ENCODE measurements at regions not wholly inside any gene's neighbourhood (a gene's known extent, or its start where the extent isn't known, plus 50 kb on each side); places are given as distances from the start of the nearest gene placed in this dataset.
"Not testable (repeated sequence)": the region's sequence is repeated elsewhere in the genome, so short reads cannot be mapped to it uniquely, and the experiment has no call there.

DNA sequence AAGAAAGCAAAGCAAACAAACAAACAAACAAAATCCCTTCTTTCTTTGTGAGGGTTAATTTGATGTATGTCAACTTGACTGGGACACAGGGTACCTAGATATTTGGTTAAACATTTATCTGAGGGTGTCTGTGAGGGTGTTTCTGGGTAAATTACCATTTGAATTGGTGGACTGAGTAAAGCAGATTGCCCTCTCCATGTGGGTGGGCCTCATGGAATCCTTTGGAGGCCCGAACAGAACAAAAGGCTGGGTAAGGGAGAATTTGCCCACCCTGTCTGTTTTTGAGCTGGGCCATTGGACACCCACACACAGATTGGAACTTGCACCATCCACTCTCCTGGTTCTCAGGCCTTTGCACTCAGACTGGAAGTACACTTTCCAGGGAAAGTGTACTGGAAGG is 628.8 kb upstream of the CITED2 start:
- DNase-seq, result no peak

DNA sequence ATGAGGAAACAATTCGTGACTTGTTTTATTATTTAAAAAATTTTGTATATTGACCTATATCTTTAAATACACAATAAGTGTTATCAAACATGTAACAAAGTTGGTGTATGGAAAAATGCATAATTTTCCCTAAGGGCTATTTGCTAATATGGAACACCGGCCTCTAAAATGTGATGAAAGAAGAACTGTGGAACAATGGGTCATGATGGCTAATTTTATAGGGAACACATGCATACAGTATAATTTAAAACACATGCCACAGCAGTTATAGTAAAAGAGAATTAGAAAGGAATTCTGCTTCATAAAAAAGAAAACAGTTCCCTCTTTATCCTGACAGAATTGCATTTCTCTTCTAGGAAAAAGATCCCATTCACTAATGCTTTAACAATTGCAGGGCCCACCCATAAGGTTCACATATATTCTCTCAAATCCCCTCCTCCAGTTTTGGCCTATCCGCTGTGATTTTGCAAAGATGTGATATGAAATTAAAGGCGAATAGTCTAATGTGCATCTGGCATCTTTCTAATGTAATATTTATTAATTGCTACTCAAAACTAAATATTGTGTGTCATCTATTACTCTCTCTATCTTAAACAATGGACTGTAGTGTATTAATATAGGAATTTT is 628.1 kb upstream of the CITED2 start:
- DNase-seq, result no peak

DNA sequence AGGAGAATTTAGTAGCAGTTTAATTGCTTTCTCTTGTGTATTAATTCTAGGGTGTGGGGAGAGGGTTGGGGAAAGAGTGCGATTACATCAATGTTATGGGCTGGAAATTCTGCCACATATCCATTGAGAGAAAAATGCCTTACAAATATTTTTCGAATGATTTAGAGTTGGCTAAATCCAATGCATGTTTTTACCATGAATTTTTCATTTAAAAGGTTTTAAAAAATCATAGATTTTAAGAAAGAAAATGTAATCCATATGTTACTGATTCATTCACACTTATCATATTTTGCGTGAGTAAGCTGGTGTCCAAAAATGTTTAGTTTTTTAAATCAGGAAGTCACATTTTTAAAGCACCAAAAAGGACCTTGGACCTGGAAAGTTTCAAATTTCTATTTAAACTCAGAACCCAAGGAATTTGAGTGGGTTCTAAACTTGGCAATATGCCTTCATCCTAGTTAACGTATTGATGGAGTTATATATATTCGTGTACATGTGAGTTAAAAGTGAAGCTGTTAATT is 627.4 kb upstream of the CITED2 start:
- DNase-seq, result no peak

DNA sequence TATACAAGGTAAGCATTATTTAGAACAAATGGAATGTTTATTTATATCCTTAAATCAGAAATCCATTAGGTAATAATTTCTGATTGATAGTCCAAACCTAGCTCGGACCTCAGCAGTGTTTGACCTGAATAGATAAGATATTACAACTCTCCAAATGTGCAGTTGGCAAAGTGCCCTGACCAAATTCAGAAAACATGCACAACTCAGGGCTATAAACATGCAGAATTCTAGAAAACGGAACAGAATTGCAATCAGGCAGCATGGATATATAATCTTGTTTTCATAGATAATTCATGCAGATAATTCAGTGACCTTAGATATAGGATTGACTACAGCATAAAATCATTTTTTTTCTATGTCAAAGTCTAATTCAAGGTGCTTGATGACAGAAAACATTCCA is 626.6 kb upstream of the CITED2 start:
- no peak for DNase-seq

DNA sequence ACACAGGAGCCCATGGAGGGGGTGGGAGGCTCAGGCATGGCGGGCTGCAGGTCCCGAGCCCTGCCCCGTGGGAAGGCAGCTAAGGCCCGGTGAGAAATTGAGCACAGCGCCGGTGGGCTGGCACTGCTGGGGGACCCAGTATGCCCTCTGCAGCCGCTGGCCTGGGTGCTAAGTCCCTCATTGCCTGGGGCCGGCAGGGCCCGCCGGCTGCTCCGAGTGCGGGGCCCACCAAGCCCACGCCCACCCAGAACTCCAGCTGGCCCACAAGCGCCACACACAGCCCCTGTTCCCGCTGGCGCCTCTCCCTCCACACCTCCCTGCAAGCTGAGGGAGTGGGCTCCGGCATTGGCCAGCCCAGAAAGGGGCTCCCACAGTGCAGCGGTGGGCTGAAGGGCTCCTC is 625.2 kb upstream of the CITED2 start:
- not testable (repeated sequence) for DNase-seq

DNA sequence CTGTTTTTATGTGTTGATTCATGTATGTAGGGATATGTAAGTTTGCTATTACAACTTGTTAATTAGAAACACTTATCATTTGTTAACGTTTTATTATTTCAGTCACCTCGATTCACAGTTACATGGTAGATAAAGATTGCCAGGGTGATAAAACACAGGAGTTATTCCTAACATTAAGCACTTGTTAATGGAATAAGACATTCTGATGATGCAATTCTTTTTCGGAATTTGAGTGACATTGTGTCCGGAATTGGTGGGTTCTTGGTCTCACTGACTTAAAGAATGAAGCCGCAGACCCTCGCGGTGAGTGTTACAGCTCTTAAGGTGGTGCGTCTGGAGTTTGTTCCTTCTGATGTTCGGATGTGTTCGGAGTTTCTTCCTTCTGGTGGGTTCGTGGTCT is 624.0 kb upstream of the CITED2 start:
- not testable (repeated sequence) for DNase-seq

DNA sequence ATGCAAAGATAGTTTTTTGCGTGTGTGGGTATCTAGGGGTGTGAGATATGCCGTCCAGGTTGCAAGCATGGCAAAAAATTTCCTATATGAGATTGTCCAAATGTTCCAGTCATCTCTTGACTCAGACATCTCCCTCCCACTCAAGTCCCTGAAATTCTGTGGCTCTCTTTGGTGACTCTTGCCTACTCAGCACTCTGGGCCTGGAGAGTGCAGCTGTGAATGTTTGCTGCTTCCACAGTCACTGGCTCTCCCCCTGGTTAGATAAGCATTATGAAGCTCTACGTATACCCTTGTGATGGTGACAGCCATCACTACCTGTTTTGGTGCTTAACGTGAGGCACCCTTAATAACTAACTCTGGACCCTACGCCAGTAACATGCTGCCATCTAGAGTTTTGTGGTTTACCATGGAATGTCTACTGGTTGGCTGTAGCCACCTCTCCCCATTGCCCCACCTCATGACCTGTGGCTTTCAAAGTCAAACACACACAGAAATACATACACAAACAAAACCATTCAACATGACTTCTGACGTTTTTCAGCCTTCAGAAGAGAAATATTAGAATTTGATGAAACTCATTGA is 621.9 kb upstream of the CITED2 start:
- no peak for DNase-seq

DNA sequence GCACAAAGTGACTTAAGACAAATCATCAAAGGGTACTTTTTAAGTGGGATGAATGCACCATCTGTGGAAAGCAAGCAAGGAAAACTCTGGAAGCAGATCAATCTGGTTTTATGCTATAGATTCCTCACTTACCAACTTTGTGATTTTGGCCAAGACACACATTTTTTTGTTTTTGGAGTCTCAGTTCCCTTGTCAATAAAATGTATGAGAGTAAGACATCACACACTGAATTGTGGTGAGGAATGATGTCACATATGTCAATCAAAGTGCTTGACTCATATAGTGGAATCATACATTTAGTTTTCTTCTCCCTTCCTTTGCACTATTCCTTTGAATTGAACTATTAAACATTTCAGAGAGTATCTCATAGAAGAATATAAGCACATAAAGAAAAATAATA is 620.5 kb upstream of the CITED2 start:
- no peak for DNase-seq

DNA sequence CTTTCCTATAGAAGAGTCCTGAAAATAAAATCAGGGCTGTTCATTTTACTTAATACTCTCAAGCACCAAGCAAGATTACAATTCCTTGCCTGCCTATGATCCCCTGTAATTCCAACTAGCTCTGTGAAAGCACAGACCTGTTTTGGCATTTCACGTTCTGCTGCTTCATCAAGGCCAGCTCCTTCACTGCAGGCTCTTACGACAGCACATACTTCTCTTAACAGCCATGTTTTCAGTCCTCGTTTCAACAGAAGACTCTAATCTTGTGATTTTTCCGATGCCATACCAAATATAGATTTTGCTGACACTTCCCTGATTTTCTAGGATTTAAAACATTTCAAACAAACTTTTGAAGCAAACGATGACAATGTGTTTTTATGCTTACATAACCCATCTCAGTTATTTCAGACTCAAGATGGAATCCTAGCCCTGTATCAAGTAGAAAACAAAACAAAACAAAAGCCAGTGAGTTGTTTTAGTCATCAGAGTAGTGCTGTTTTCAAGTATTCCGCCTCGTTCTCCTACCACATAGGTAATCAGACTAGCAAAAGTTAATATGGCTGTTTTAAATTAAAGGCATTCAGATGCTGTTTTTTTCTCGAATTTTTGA is 616.5 kb upstream of the CITED2 start:
- DNase-seq, result no peak

DNA sequence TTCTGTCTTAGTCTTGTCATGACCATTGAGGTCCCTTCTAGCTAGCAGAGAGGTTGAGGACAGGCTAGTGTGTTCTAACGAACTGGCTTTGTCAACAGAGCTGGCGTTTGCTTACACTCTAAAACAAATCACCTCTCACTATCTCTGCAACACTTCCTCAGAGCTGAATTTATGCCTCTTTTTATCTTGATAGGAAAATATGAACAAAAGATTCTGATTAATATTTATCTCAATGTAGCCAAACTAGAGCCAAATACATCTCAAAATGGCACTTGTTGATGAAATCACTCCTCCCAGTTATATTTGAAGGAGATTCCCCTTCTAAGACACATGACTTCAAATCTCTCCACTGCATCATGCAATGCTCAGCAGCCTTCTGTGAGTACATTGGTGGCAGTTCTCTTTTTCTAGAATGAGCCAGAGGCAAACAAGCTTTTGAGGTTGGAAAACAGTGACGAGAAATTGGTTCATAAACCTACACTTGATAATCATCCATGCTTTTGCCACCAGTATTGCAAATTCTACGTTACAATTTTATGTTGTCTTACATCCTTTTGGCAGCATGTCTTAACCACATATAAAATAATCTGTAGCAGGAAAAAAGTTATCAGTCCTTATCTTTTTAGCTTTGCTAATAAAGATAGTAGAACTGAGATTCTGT is 615.7 kb upstream of the CITED2 start:
- no peak for DNase-seq

DNA sequence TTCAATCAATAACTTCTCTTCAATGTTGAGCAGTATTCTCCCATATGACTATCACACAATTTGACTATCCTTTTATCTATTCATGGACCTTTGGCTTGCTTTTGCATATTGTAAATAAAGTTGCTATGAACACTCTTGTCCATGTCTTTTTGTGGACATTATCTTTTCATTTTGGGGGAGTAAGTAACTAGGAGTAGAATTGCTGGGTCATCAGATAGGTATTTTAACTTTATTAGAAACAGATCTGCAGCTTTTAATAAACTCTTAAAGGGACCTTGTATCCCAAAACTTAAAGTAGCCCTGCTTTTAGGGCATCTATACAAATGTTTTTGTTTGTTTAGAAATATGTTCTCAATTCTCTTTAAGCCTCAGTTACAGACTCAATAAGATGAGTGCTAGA is 614.2 kb upstream of the CITED2 start:
- no peak for DNase-seq

DNA sequence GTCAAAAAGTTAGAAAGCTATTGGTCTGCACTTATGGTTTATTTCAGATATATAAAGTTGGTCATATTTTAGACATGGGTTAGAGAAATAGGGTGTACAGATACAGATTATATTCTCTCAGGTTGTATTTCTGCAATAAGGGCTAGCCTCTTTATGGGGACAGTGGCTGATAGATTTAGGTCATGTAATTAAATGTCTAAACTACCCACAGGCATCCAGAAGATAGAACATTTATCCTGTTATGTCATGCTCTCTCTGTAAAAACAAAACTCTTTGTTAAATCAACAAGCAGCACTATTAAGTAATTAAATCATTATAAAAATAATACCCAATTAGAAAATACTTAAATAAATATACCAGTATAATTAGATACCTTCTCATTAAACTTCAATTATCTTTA is 612.6 kb upstream of the CITED2 start:
- no peak for DNase-seq

DNA sequence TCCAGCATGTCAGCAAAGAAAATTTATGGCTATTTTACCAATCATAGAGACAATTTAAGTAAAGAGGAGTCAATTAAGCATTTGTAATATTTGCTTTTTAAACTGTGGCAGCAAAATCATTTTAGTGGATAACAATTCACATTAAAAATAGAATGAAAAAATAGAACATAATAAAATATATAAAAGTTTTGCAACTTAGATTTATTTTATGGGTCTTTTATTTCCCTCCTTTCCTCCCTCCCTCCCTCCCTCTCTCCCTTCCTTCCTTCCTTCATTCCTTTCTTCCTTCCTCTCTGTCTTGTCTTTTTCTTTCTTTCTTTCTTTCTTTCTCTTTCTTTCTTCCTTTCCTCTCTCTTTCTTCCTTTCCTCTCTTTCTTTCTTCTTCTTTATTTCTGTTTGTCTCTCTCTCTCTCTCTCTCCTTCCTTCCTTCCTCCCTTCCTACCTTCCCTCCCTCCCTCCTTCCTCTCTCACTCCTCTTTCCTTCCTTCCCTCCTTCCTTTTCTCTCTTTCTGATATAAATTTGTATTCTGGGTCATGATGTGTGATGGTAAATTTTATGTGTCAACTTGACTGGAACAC is 610.9 kb upstream of the CITED2 start:
- DNase-seq, result no peak

DNA sequence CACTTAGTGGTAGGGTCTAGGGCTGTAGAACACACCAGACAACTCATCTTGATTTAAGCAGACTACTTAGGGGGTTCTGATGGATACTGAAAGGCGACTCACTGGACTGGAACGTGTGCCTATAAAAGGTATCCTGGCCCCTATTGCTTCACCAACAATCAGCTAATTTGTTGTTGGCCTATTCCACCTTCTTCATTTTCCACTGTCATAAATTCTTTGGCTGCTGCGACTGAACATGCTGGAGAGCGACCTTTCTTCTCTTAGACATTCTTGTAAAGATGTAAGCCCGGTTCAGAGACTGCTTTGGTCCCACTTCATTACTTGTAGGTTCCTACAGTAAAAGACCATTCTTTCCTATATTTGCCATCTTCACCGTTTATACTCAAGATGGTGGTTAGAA is 609.9 kb upstream of the CITED2 start:
- DNase-seq, result no peak

DNA sequence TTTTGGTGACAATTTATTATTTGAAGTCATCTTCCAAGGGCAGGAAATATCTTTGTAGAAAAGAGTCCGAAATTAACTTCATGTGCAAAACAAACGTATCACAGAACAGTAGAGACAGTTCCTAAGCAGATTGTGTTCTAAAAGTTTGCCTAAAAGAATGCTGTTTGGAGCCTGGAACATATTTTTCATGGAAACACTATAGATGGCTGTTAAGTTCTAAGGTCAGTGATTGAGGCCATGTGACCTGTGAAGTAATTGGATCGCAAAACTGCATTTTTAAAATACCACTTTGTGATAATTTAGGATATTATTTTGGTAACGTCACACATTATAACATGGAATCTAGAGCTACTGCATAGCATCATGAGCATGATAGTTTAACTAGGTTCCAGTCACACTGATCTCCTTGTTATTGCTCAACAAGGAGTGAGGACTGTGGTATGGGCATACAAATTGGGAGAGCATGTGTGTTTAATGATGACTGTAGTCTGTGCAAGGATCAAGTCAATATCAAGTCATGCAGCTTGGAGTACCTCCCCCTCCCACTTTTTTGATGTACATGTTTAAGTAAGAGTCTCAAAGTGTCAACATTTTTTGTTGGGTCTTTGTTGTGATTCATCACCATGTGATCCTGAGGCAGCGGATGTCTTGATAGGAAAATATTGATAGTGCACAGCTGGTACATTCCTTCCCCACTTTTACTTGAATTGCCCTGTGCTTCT is 609.3 kb upstream of the CITED2 start:
- DNase-seq, result no peak

DNA sequence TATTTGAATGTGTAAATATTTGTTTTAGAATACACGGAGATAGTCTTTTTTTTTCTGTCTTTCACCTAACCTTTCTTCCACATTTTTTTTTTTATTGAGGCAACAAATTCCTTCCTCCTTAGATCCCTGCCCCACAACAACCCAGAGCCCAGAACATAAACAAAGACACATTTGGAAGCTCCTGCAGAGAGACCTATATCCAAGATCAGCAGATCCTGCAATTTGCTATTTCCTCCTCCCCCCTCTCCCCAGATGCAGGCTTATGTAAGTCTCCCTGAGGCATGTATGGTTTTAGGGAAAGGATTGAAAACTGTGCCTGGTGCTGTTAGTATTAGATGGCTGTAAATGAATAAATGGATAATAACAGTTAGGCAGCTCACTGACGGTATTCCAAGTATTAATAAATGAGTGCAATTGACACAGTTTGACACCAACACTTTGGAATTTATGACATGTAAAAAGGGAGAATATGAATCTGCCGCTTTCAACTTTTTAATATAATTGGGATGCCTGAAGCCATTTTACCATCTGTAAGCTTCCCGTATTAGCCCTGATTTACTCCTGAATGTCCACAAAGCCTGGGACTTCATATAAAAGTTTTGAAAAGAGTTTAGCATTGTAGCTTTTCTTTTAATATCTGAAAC is 608.3 kb upstream of the CITED2 start:
- DNase-seq, result no peak

DNA sequence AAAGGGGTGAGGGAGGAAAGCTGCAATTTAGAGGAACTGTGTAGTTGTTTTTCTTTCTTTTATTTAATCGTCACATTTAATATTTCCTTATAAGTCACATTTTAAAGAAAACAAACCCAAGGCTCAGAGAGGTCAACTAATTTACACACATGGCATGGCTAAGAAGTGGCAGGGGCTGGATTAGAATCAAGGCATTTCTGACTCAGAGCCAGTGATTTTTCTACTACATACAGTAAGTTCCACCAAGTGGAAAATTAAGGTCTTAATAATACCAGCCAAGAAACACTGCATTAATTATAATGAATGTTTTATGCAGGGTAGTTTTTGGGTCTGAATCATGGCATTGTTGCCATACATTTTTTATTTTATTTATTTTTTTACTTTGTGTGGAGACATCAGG is 607.7 kb upstream of the CITED2 start:
- DNase-seq, result no peak

DNA sequence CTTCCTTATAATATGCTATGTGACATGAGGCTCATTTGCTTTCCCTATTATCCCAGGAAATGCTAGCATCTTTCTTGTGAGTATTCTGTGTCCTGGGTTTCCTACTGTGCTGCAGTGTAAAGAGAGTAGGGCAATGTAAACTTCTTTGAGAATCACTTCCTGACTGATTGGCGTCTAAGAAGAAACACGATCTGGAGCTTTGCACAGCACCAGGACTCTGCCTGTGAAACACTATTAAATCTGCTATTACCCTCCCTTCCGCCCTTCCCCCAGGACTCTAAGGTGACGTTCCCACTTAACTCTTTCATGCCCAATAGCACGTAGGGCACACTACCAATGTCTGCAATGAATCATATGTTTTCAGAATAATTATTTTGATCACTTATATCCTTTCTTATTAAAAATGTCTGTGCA is 607.3 kb upstream of the CITED2 start:
- no peak for DNase-seq

DNA sequence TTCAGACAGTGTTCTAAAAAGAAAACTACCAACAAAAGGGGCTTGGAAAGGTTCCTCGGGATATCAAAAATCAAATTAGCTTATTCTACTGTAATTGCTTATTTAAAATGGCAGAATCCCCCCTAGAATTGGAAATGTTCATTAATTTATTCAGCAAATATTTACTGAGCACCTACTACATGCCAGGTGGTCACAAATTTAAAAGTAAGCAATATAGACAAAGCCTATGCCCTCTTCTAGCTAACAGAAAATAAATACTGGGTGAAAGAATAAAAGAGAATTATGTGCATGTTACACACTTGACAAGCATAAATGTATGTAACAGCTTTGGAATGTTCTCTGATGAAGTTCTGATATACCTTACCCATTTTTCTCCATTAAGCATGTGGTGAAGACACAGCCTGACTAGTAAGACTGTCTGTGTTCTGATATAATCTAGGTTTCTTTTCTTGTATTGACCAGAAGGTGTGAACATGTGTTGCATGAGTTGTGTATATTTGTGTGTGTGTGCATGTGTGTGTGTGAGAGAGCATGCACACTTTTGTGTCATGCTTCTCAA is 606.7 kb upstream of the CITED2 start:
- no peak for DNase-seq

DNA sequence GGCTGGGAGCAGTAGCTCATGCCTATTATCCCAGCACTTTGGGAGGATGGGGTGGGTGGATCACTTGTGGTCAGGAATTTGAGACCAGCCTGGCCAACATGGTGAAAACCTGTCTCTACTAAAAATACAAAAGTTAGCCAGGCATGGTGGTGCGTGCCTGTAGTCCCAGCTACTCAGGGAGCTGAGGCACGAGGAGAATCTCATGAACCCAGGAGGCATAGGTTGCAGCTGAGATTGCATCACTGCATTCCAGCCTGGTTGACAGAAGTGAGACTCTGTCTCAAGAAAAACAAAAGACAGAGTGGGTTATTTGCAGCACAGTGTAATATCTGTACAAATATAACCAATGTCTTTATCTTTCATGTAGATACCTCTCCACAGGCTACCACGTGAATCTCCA is 606.2 kb upstream of the CITED2 start:
- not testable (repeated sequence) for DNase-seq

DNA sequence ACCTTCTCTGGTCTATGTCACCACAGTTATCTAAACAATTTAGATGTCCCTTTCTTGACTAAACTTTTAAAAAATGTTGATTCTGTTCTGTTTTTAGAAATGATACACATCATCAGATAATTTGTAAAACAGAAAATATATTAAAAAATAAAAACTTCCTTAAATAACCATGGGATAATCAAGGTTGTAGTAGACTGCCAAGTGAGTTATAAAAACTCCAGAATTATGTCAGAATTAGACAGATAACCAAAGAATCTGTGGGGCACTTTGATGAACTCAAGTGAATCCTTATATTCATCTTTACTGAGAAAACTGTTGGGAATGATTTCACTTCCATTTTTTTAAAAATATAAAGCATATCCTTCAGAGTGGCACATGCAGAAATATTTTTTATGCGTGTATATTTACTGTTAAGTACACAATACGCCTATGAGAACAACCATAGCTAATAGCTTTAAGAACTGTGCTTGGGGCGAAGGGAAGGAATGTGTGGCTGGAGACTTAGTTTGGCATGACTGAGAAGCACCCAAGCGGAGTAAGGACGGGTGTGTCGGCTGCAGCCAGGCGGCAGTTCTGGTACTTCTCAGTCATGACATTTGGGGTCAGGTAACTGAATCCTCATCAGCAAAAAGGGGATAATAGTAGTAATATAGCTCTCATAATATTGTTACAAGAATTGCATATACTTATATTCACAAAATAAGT is 604.7 kb upstream of the CITED2 start:
- DNase-seq, result no peak

Data from hindlimb muscle (tissue), 1 donor.